GM19043 (cell line): ENCODE measurements at regions not wholly inside any gene's neighbourhood (a gene's known extent, or its start where the extent isn't known, plus 50 kb on each side); places are given as distances from the start of the nearest gene placed in this dataset.

Source experiments
- ATAC-seq: cut with Tn5 transposase; IDR thresholded peaks from one replicate; pipeline ENCODE4 v1.9.1; 2021; ENCODE audit warnings: low read depth; ENCODE audit not compliant: unreplicated experiment

GRCh38 chr10:78781251-78781913 lies 287.4 kb upstream of the ZMIZ1 start:
- ATAC-seq = no peak

DNA sequence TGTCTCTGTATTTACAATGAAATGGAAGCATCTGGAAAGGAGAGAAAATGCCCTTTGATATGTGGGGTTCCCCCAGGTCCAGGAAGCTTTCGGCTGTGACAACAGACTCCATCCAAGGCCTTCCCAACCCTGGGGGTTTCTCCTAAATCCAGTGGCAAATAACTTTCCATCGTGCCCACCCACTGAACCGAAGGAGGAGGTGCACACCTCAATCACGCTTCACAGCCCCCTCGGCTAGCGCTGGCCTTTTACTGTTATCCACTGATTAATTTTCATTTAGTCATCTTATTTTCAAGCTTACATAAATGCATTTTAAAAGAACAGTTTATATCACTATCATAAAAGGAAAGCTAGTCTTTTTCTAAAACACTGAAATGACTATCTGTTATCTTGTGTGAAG lies 286.8 kb upstream of the ZMIZ1 start:
- no peak for ATAC-seq

- no peak for ATAC-seq
Measured at GRCh38 chr10:78782441-78782840, 286.3 kb upstream of the ZMIZ1 start.

GRCh38 chr10:78783753-78784152 lies 285.0 kb upstream of the ZMIZ1 start:
- ATAC-seq = no peak

DNA sequence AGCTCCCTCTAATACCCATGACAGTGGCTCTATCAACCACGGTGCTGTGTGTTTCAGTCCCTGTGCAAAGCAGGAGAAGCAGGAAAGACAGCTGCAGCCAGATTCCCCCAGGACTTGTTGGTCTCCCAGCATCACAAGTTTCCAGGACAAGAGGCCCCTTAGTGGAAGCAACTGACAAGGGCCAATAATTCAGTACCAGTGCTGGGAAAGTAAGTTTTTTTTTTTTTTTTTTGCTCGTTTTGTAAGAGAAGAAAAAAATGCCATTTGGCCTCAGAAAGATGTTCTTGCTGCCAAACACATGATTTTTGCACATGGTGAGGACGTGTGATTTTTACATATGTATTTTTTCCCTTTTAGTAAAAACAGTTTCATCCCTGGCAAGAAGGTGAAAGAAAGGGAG lies 284.2 kb upstream of the ZMIZ1 start:
- ATAC-seq = no peak

DNA sequence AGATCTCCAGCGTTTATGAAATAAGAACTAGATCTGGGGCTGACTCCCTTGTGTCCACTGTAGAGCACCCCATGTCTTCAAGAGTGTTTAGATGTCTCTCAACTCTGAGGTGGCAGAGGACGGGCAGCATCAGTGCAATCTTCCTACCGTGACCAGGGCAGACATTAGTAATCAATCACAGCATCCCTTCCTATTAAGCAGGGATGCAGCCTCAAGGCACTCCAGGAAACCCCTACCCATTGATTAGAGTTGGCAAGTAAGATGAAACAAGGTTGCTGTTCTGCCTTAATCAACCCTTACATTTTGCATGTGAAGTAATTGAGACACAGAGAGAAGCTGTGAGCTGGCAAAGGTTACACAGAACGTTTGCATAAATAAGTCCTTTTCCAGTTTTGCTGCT lies 283.7 kb upstream of the ZMIZ1 start:
- ATAC-seq = no peak

- no peak for ATAC-seq
Measured at GRCh38 chr10:78785991-78786390, 282.8 kb upstream of the ZMIZ1 start.

DNA sequence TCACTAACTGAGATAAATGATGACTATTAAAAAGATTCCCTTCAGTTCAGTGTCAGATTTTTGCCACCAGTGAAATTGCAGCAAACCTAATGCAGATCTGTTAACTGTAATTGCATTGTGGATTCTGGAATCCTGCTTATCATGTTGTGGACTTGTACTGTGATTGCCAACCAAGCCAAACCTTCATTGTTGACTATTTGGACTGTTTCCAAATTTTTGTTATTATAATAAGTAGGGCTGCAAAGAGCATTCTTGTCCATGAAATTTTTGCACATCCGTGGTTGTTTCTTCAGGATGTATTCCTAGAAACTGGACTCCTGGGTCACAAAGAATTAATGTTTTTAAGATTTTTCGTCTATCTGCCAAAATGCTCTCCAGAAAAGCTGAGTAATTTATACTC lies 281.6 kb upstream of the ZMIZ1 start:
- ATAC-seq = no peak

DNA sequence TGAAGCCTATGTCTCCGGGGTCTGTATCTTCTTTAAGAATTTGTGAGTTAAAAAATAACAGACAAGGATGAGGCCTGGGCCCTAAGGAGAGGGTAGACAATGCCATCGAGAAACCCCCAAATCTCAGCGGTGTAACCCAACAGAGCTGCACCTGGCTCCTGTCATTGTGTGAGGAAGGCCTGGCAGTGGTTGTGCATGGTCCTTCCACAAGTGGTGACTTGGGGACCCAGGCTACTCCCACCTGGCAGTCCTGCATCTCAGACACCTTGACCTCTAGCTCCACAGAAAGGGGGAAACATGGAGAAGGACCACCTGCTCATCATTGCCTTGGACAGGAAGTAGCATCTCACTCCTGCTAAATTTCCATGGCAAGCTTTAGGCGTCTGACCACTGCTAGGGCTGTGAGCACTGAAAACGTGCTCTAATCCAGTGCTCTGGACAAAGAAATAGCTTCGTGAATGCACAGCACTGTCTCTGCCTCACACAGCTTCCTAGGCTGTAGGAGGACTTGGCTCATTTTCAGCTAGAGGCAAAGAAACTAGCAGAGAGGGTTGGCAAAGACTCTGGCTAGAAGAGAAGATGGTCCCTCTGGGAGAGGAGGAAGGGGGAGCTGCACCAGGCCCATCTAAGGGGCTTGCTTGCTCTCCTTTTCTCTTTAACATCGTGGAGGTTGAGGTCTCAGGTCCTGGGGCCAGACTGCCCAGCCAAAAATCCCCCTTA lies 273.9 kb upstream of the ZMIZ1 start:
- no peak for ATAC-seq

DNA sequence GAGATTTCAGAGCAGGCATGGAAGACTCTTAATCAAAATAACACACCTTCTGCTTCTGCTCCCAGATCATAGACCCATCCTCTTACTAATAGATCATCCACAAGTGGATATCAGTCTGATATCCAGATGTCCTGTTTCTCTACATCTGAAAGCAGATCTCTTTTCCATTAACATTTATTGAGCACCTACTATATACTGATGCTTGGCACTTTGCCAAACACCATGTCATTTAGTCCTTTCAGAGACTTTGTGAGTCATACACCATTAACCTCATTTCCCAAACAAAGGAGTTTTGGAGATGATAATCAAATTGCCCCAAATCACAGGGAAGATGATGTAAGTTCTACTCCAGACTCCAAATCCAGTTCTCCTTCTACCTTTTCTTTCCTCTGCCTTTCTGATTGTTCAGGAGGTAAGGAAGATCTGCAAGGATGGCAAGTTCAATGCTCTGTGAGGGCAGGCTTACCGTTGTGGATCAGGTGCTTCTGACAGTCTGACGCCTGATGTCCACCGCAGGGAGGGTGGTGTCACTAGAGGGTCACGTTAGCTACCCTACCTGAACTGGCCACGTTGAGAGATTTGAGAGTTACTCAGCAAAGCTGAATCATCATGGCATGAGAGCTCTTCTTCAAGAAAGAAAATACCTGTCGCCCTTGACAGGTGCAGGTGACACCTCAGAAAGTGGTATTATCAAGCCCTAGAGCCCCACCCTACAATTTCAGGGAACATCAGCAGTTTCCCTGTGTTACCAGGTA lies 269.6 kb upstream of the ZMIZ1 start:
- no peak for ATAC-seq

DNA sequence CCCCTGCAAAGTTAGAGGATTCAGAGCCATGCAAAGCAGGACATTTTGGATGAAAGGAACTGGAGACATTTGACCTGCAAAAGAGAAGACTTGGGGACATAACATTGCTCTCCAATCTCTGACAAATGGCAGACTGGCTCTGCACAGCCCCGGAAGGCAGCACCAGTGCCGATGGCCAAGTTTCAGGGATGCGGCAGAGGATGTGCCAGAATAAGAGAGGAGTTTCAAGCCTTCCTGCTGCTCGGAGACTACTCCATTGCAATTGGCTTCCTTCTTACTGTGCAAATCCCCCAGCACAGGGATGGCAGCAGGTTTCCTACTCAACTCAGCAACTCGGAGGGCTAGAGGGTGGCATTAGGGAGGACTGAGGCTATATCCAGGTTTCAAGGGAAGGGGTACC lies 268.8 kb upstream of the ZMIZ1 start:
- no peak for ATAC-seq

DNA sequence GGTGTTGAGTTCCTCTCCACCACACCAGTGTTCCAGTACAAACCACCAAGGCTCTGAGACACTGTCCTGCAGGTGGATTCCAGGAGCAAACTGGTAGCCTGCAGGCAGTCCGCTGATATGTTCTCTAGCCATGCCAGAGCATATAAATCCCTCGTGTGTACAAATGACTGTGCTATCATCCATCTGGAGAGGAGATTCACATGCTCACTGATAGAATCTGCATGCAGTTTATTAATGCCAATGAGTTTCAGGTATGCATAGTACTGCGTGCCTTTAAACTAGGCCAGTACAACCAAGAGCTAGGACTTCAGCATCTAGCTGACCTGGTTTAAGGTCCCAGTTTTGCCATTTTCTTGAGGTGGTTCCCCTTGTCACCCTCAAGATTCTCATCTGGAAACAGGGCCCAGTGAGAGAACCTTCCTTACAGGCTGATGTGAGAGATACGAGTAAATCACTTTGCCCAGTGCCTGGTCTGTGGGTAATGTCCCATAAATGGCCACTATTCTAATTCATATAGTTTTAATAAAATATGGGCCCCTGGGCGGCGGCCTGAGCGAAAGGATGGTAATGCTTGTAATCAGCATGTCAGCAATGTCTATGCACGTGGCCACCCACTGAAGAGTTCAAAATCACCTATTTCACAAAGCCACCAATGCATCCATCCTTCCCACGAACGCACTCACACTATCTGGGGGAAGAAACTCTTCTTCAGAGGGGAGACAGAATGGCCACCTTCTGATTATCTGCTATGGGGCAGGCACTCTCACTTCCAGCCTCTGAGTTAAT lies 268.0 kb upstream of the ZMIZ1 start:
- no peak for ATAC-seq

DNA sequence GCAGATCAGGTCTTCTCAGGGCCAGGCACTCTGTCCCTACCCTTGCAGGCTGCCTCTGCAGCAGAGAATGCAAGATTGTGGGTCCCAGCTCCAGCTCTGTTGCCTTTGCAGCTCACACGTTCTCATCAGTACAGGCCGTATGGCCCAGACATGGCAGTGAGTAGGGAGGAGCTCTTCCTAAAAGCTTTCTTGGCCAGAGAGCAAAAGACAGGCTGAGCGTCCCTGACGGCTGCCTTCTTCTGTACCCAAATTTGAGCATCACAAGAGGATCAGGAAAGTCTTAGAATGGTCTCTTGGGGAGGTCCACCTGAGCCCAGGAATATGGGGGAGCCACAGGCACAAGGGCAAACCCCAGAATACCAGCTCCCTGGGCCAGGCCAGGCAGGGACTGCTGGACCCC lies 266.3 kb upstream of the ZMIZ1 start:
- ATAC-seq = no peak

DNA sequence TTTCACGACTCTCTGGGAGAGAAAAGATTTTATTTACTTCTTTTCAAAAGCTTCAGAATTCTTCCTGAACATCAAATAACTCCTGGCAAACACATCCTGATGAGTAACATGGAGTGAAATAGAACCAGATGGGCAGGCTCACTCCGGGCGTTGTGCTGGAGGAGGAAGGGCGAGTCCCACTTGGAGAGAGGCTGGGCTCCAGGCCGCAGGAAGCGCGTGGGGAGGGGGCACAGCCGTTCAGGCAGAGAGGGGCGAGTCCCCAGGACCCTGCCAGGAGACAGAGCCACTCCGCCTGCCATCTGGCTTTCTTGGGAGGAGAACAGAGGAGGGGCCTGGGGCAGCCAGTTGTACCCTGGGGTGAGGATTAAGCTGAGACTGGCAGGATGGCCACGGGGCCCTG lies 265.9 kb upstream of the ZMIZ1 start:
- no peak for ATAC-seq

DNA sequence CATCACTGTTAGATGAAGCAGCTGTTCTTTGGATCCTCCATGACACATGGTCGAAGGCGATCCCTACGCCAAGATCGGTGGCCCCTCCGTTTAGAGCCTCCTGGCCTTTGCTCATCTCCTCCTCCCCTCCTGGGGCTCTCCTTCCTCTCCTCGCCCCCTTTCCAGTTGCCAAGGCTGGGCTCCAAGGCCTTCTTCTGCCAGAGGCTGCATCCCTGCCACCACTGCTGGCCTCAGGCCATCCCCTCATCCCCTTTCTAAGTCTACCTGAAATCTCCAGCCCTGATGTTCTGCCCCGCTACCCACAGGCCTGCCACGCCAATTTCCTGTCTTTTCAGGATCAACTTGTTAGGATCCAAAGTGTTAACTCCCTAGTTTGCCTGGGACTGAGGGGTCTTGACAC lies 265.1 kb upstream of the ZMIZ1 start:
- ATAC-seq = no peak

DNA sequence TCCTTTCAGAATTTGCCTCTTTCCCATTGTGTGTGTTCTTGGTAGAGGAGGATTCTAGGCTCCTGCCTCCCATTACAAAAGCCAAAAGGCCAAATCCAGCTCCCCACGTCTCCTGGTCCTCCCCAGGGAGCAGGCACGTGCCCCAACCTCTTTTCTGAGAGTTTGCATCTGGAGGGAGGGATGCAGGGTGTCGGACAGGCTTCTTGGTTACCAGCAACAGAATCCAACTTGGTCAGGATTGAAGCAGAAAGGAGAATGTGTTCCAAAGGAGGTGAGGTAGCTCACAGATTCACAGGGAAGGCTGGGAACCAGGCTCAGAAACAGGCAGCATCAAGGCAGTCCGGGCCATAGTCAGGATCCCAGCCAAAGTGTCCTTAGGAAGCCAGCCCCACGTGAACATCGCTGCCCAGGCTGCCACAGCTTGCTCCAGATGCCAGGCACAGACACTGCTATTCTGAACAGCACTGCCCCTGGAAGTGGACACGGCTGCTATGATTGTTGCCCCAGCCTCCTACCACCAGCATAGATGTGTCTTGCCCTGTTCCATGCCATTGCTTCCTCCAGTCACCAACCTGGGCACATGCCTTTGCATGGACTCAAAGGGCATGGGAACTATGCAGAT lies 264.2 kb upstream of the ZMIZ1 start:
- no peak for ATAC-seq

- ATAC-seq = no peak
Measured at GRCh38 chr10:78805176-78805575, 263.6 kb upstream of the ZMIZ1 start.

GRCh38 chr10:78806681-78807221 lies 262.0 kb upstream of the ZMIZ1 start:
- no peak for ATAC-seq

- no peak for ATAC-seq
Measured at GRCh38 chr10:78807504-78808203, 261.1 kb upstream of the ZMIZ1 start.

DNA sequence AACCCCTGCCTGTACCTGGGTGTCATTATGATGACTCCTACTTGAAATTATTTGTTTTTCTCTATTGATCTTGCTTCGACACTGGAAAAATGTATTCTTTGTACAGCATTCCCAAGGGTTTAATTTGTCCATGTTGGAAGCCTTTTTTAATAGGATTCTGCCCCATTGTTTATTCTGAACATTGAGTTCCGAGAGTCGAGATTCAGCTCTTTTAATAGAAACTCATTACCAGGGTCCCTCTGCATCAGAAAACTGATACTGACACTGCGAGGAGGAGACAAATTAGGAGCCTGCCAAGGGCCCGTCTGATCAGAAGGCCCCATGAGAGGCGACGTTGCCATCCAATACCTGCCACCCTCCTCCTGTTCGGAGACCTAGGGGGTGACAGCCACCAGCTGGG lies 260.5 kb upstream of the ZMIZ1 start:
- no peak for ATAC-seq
